RWPE1 (cell line): ENCODE measurements at regions not wholly inside any gene's neighbourhood (a gene's known extent, or its start where the extent isn't known, plus 50 kb on each side); places are given as distances from the start of the nearest gene placed in this dataset.

Experiments used
- CTCF ChIA-PET: fragments of 350-600 bp; sonication (Branson Sonifier 250); formaldehyde crosslinking; extraction: SDS; loops from one replicate; lab custom pipeline; 2021; lab: Yijun Ruan, JAX
- POLR2A ChIA-PET: fragments of 400-600 bp; formaldehyde crosslinking; extraction: SDS; loops from one replicate; lab custom pipeline; 2020; ENCODE audit warnings: antibody characterized with exemption; ENCODE audit not compliant: low non-redundant PET; lab: Yijun Ruan, JAX
- DNase-seq: peaks from one replicate; pipeline ENCODE4 v3.0.0; 2012; ENCODE audit warnings: low spot score
- H3K27ac ChIP-seq: fragments of 450-650 bp; 2 replicates; pipeline ENCODE4 v1.5.1; 2017
- CTCF ChIP-seq: fragments of 450-650 bp; conservative IDR thresholded peaks from 2 replicates; pipeline ENCODE4 v1.5.1; 2017; ENCODE audit warnings: low read depth, mild to moderate bottlenecking

- POLR2A ChIA-PET, result no interaction called here
- no peak for DNase-seq
- H3K27ac ChIP-seq, result no peak overlapping the region
- TF ChIP-seq CTCF, result no peak
- CTCF ChIA-PET, result no interaction called here
Measured at GRCh38 chr2:9057939-9058761, 54.7 kb upstream of the MBOAT2 start.

- no peak overlapping the region for H3K27ac ChIP-seq
- ChIA-PET CTCF (interaction anchor here (0.5 to 0.6 kb wide), 2 partner anchors 285 to 1303 kb away, joined by 5 read pairs; no protein-coding TSS in a partner anchor), POLR2A (interaction anchor here (0.6 kb wide), 1 partner anchor 52 kb away, joined by 3 read pairs; no protein-coding TSS in a partner anchor)
- TF ChIP-seq CTCF, result no peak
- no peak for DNase-seq
Measured at GRCh38 chr2:9055471-9055870, 52.0 kb upstream of the MBOAT2 start.

- no peak for TF ChIP-seq CTCF
- CTCF ChIA-PET, result no interaction called here
- DNase-seq, result no peak
- POLR2A ChIA-PET, result no interaction called here
- H3K27ac ChIP-seq, result no peak overlapping the region
Measured at GRCh38 chr2:9053534-9053931, 50.0 kb upstream of the MBOAT2 start.
